ENCODE measurements at regions not wholly inside any gene's neighbourhood (a gene's known extent, or its start where the extent isn't known, plus 50 kb on each side); places are given as distances from the start of the nearest gene placed in this dataset.

- no peak for DNase-seq
- no peak overlapping the region for H3K27ac Mint-ChIP-seq
- H3K4me3 Mint-ChIP-seq, result no peak overlapping the region
- peaks cover 2% of the 10 kb centered on the region for H3K9me3 Mint-ChIP-seq
- no peaks in the 10 kb centered on the region for H3K4me1 Mint-ChIP-seq
- H3K27me3 Mint-ChIP-seq (ENCODE audit: low read depth, poor library complexity), result peaks cover 3% of the 10 kb centered on the region
- H3K36me3 Mint-ChIP-seq (ENCODE audit: low read depth), result no peaks in the 10 kb centered on the region
- no peak for TF ChIP-seq CTCF (IDR thresholded peaks at IDR 0.05)
Measured at GRCh38 chr12:33690562-33690961, 250.9 kb upstream of the SYT10 start.

GRCh38 chr12:33703221-33703620 lies 263.6 kb upstream of the SYT10 start:
- H3K27me3 Mint-ChIP-seq (ENCODE audit: low read depth, poor library complexity), result no peaks in the 10 kb centered on the region
- TF ChIP-seq CTCF (IDR thresholded peaks at IDR 0.05), result no peak
- DNase-seq, result no peak
- no peaks in the 10 kb centered on the region for H3K36me3 Mint-ChIP-seq (ENCODE audit: low read depth)
- H3K4me3 Mint-ChIP-seq, result no peak overlapping the region
- no peaks in the 10 kb centered on the region for H3K4me1 Mint-ChIP-seq
- no peak overlapping the region for H3K27ac Mint-ChIP-seq
- H3K9me3 Mint-ChIP-seq, result no peaks in the 10 kb centered on the region

GRCh38 chr12:33706927-33707326 lies 267.3 kb upstream of the SYT10 start:
- DNase-seq, result no peak
- no peak overlapping the region for H3K4me3 Mint-ChIP-seq
- H3K4me1 Mint-ChIP-seq, result no peaks in the 10 kb centered on the region
- no peak overlapping the region for H3K27ac Mint-ChIP-seq
- no peaks in the 10 kb centered on the region for H3K9me3 Mint-ChIP-seq
- TF ChIP-seq CTCF (IDR thresholded peaks at IDR 0.05), result no peak
- no peaks in the 10 kb centered on the region for H3K27me3 Mint-ChIP-seq (ENCODE audit: low read depth, poor library complexity)
- H3K36me3 Mint-ChIP-seq (ENCODE audit: low read depth), result no peaks in the 10 kb centered on the region

- no peaks in the 10 kb centered on the region for H3K4me1 Mint-ChIP-seq
- H3K9me3 Mint-ChIP-seq, result no peaks in the 10 kb centered on the region
- no peak overlapping the region for H3K27ac Mint-ChIP-seq
- H3K4me3 Mint-ChIP-seq, result no peak overlapping the region
- no peaks in the 10 kb centered on the region for H3K36me3 Mint-ChIP-seq (ENCODE audit: low read depth)
- TF ChIP-seq CTCF (IDR thresholded peaks at IDR 0.05), result no peak
- DNase-seq, result no peak
- H3K27me3 Mint-ChIP-seq (ENCODE audit: low read depth, poor library complexity), result no peaks in the 10 kb centered on the region
Measured at GRCh38 chr12:33708935-33709334, 269.3 kb upstream of the SYT10 start.

GRCh38 chr12:33710548-33710947 lies 270.9 kb upstream of the SYT10 start:
- Mint-ChIP-seq H3K27me3 (ENCODE audit: low read depth, poor library complexity) (no peaks in the 10 kb centered on the region), H3K36me3 (ENCODE audit: low read depth) (no peaks in the 10 kb centered on the region), H3K9me3 (no peaks in the 10 kb centered on the region), H3K4me1 (no peaks in the 10 kb centered on the region), H3K4me3 (no peak overlapping the region), H3K27ac (no peak overlapping the region)
- DNase-seq, result no peak
- TF ChIP-seq CTCF (IDR thresholded peaks at IDR 0.05), result no peak

GRCh38 chr12:33718631-33719030 lies 279.0 kb upstream of the SYT10 start:
- no peaks in the 10 kb centered on the region for H3K36me3 Mint-ChIP-seq (ENCODE audit: low read depth)
- no peak for TF ChIP-seq CTCF (IDR thresholded peaks at IDR 0.05)
- H3K4me3 Mint-ChIP-seq, result no peak overlapping the region
- H3K9me3 Mint-ChIP-seq, result no peaks in the 10 kb centered on the region
- no peaks in the 10 kb centered on the region for H3K4me1 Mint-ChIP-seq
- H3K27ac Mint-ChIP-seq, result no peak overlapping the region
- H3K27me3 Mint-ChIP-seq (ENCODE audit: low read depth, poor library complexity), result peaks cover 2% of the 10 kb centered on the region
- DNase-seq, result no peak
